ENCODE measurements at regions not wholly inside any gene's neighbourhood (a gene's known extent, or its start where the extent isn't known, plus 50 kb on each side); places are given as distances from the start of the nearest gene placed in this dataset.

GRCh38 chr13:38159710-38160109 is 189.9 kb upstream of the UFM1 start:
- Histone ChIP-seq H3K27ac (ENCODE audit: low read depth, low read length, poor library complexity, severe bottlenecking) (no peak overlapping the region), H3K9me2 (ENCODE audit: low read depth, low read length) (no peaks in the 10 kb centered on the region), H3K36me3 (ENCODE audit: insufficient read depth, low read length) (no peaks in the 10 kb centered on the region), H3K79me2 (ENCODE audit: insufficient read depth, low read length) (no peaks in the 10 kb centered on the region), H3K4me2 (ENCODE audit: low read length) (no peak overlapping the region), H3K9ac (ENCODE audit: low read length) (no peak overlapping the region), H3F3A (ENCODE audit: insufficient read depth, low read length) (no peaks in the 10 kb centered on the region), H2AFZ (ENCODE audit: low read length) (no peak overlapping the region), H3K27me3 (ENCODE audit: insufficient read depth, low read length) (no peaks in the 10 kb centered on the region), H4K20me1 (ENCODE audit: insufficient read depth, low read length) (no peaks in the 10 kb centered on the region), H3K9me3 (ENCODE audit: low read length) (no peaks in the 10 kb centered on the region), H3K4me1 (ENCODE audit: insufficient read depth, low read length, severe bottlenecking) (no peaks in the 10 kb centered on the region), H3K4me3 (ENCODE audit: low read depth, low read length, poor library complexity, severe bottlenecking) (no peak overlapping the region)
- TF ChIP-seq CTCF (IDR thresholded peaks at IDR 0.05; ENCODE audit: low read length), result no peak

- Histone ChIP-seq H3K4me2 (ENCODE audit: low read length) (no peak overlapping the region), H2AFZ (ENCODE audit: low read length) (no peak overlapping the region), H3K4me1 (ENCODE audit: insufficient read depth, low read length, severe bottlenecking) (no peaks in the 10 kb centered on the region), H3K27me3 (ENCODE audit: insufficient read depth, low read length) (no peaks in the 10 kb centered on the region), H3F3A (ENCODE audit: insufficient read depth, low read length) (no peaks in the 10 kb centered on the region), H3K79me2 (ENCODE audit: insufficient read depth, low read length) (no peaks in the 10 kb centered on the region), H3K9ac (ENCODE audit: low read length) (no peak overlapping the region), H3K4me3 (ENCODE audit: low read depth, low read length, poor library complexity, severe bottlenecking) (no peak overlapping the region), H3K9me3 (ENCODE audit: low read length) (no peaks in the 10 kb centered on the region), H3K27ac (ENCODE audit: low read depth, low read length, poor library complexity, severe bottlenecking) (no peak overlapping the region), H3K36me3 (ENCODE audit: insufficient read depth, low read length) (no peaks in the 10 kb centered on the region), H3K9me2 (ENCODE audit: low read depth, low read length) (no peaks in the 10 kb centered on the region), H4K20me1 (ENCODE audit: insufficient read depth, low read length) (no peaks in the 10 kb centered on the region)
- TF ChIP-seq CTCF (IDR thresholded peaks at IDR 0.05; ENCODE audit: low read length) (no peak), EZH2 (IDR thresholded peaks at IDR 0.05; ENCODE audit: borderline replicate concordance, low read length) (no peak)
Measured at GRCh38 chr13:38147050-38147449, 202.6 kb upstream of the UFM1 start.

GRCh38 chr13:38141792-38142191 is 207.9 kb upstream of the UFM1 start:
- no peaks in the 10 kb centered on the region for H3K27me3 ChIP-seq (ENCODE audit: insufficient read depth, low read length)
- TF ChIP-seq EZH2 (IDR thresholded peaks at IDR 0.05; ENCODE audit: borderline replicate concordance, low read length) (no peak), CTCF (IDR thresholded peaks at IDR 0.05; ENCODE audit: low read length) (no peak)
- no peak overlapping the region for H3K4me2 ChIP-seq (ENCODE audit: low read length)
- no peaks in the 10 kb centered on the region for H3K4me1 ChIP-seq (ENCODE audit: insufficient read depth, low read length, severe bottlenecking)
- no peaks in the 10 kb centered on the region for H3K79me2 ChIP-seq (ENCODE audit: insufficient read depth, low read length)
- H2AFZ ChIP-seq (ENCODE audit: low read length), result no peak overlapping the region
- no peaks in the 10 kb centered on the region for H3F3A ChIP-seq (ENCODE audit: insufficient read depth, low read length)
- no peaks in the 10 kb centered on the region for H3K9me3 ChIP-seq (ENCODE audit: low read length)
- H3K9ac ChIP-seq (ENCODE audit: low read length), result no peak overlapping the region
- no peaks in the 10 kb centered on the region for H4K20me1 ChIP-seq (ENCODE audit: insufficient read depth, low read length)
- H3K36me3 ChIP-seq (ENCODE audit: insufficient read depth, low read length), result no peaks in the 10 kb centered on the region
- no peak overlapping the region for H3K27ac ChIP-seq (ENCODE audit: low read depth, low read length, poor library complexity, severe bottlenecking)
- no peaks in the 10 kb centered on the region for H3K9me2 ChIP-seq (ENCODE audit: low read depth, low read length)
- no peak overlapping the region for H3K4me3 ChIP-seq (ENCODE audit: low read depth, low read length, poor library complexity, severe bottlenecking)

All from OCI-LY1 (cell line).